B cell (primary cell): ENCODE measurements at regions not wholly inside any gene's neighbourhood (a gene's known extent, or its start where the extent isn't known, plus 50 kb on each side); places are given as distances from the start of the nearest gene placed in this dataset.

Source experiments
- ATAC-seq: fragments of 200-7000 bp; cut with Tn5 transposase; one replicate; pipeline ENCODE4 v1.10.0; 2021; ENCODE audit warnings: low read depth, mild to moderate bottlenecking, moderate number of reproducible peaks, moderate library complexity
- CTCF ChIA-PET: fragments of 350-600 bp; sonication (Branson Sonifier 250); formaldehyde crosslinking; loops from one replicate; lab custom pipeline; 2021; ENCODE audit warnings: antibody characterized with exemption, inconsistent platforms; lab: Charles Lee
- POLR2A ChIA-PET: fragments of 350-600 bp; sonication (Branson Sonifier 250); formaldehyde crosslinking; loops from one replicate; lab custom pipeline; 2021; ENCODE audit warnings: antibody characterized with exemption; lab: Charles Lee
- DNase-seq: peaks from one replicate; pipeline ENCODE4 v3.0.0; 2013
- H2AFZ ChIP-seq: 2 replicates; pipeline ENCODE4 v1.6.1; 2012; ENCODE audit warnings: mild to moderate bottlenecking, low read depth, low read length; ENCODE audit not compliant: insufficient read depth, poor library complexity, severe bottlenecking
- H3K27ac ChIP-seq, 2 donors: 1 replicate in 1 of 2; 2 replicates in 1 of 2; pipeline ENCODE4 v1.5.1; 2012 to 2013; ENCODE audit warnings: low read length in 2 of 2, mild to moderate bottlenecking in 2 of 2, moderate library complexity in 1 of 2
- H3K27me3 ChIP-seq, 4 experiments: fragments of 200-600 bp in 1 of 4; sonication (generic) in 1 of 4; replicated peaks in 1 of 4; 1 replicate in 2 of 4; 2 replicates in 2 of 4; pipeline versions ENCODE4 v1.6.1 to v1.7.0; 2013 to 2016; ENCODE audit warnings: low read length in 3 of 4, mild to moderate bottlenecking in 2 of 4, mixed read lengths in 1 of 4, moderate library complexity in 1 of 4; ENCODE audit not compliant: insufficient read depth in 4 of 4, control insufficient read depth in 3 of 4; ENCODE audit errors: control extremely low read depth in 1 of 4
- H3K36me3 ChIP-seq, 2 experiments: replicated peaks in 1 of 2; 1 replicate in 1 of 2; 2 replicates in 1 of 2; pipeline versions ENCODE4 v1.6.1 to v1.7.1; 2013; ENCODE audit warnings: low read length in 1 of 2; ENCODE audit not compliant: insufficient read depth in 2 of 2, control insufficient read depth in 1 of 2; ENCODE audit errors: control extremely low read depth in 1 of 2, extremely low read depth in 1 of 2
- H3K4me1 ChIP-seq, 2 donors: fragments of 200-600 bp in 1 of 2; sonication (generic) in 1 of 2; 1 replicate in 1 of 2; 2 replicates in 1 of 2; pipeline versions ENCODE4 v1.5.1 to v1.6.1; 2013 to 2017; ENCODE audit warnings: low read length in 2 of 2; ENCODE audit not compliant: control insufficient read depth in 2 of 2, insufficient read depth in 2 of 2
- H3K4me2 ChIP-seq: replicated peaks from 2 replicates; pipeline ENCODE3; 2012; ENCODE audit warnings: mild to moderate bottlenecking, low read depth, low read length; ENCODE audit not compliant: poor library complexity, severe bottlenecking
- H3K4me3 ChIP-seq, 5 experiments: fragments of 200-600 bp in 1 of 5; sonication (generic) in 1 of 5; 1 replicate in 3 of 5; 2 replicates in 2 of 5; pipeline versions ENCODE4 v1.5.1 to v1.7.0; 2011 to 2016; ENCODE audit warnings: low read length in 4 of 5, mild to moderate bottlenecking in 4 of 5, low read depth in 2 of 5, control low read depth in 1 of 5, moderate library complexity in 1 of 5; ENCODE audit not compliant: insufficient read depth in 1 of 5; ENCODE audit errors: control extremely low read depth in 1 of 5, extremely low read depth in 1 of 5
- H3K79me2 ChIP-seq: fragments of 200-600 bp; sonication (generic); one replicate; pipeline ENCODE4 v1.6.0; 2016; ENCODE audit warnings: low read length; ENCODE audit not compliant: control insufficient read depth, insufficient read depth
- H3K9ac ChIP-seq: fragments of 200-600 bp; sonication (generic); 2 replicates; pipeline ENCODE4 v1.6.1; 2017; ENCODE audit warnings: mild to moderate bottlenecking, low read length, moderate library complexity
- H3K9me3 ChIP-seq, 3 donors: one replicate each; pipeline versions ENCODE4 v1.6.1 to v1.7.1; 2013; ENCODE audit warnings: low read length in 2 of 3; ENCODE audit not compliant: control insufficient read depth in 2 of 3, insufficient read depth in 1 of 3; ENCODE audit errors: control extremely low read depth in 1 of 3
- H4K20me1 ChIP-seq: 2 replicates; pipeline ENCODE4 v1.6.0; 2012; ENCODE audit warnings: mild to moderate bottlenecking, low read length; ENCODE audit not compliant: insufficient read depth, control insufficient read depth, poor library complexity, severe bottlenecking
- H3K27ac Mint-ChIP-seq: one replicate; pipeline ENCODE4 v1.8.0; 2021; ENCODE audit warnings: mixed read lengths
- H3K27me3 Mint-ChIP-seq: one replicate; pipeline ENCODE4 v1.8.0; 2021; ENCODE audit warnings: mixed read lengths
- H3K4me1 Mint-ChIP-seq: one replicate; pipeline ENCODE4 v1.8.0; 2021; ENCODE audit warnings: mixed read lengths
- H3K4me3 Mint-ChIP-seq: one replicate; pipeline ENCODE4 v1.8.0; 2021; ENCODE audit warnings: mixed read lengths
- H3K9me3 Mint-ChIP-seq: one replicate; pipeline ENCODE4 v1.8.0; 2022; ENCODE audit warnings: mixed read lengths; ENCODE audit not compliant: insufficient read depth
- CTCF ChIP-seq: fragments of 200-600 bp; IDR thresholded peaks from one replicate; pipeline ENCODE4 v1.8.0; 2022; ENCODE audit warnings: antibody characterized with exemption, mild to moderate bottlenecking
- EZH2 ChIP-seq: IDR thresholded peaks from 2 replicates; pipeline ENCODE4 v1.6.1; 2012; ENCODE audit warnings: borderline replicate concordance, low read depth, mild to moderate bottlenecking, moderate library complexity, low read length; ENCODE audit not compliant: insufficient read depth, poor library complexity, severe bottlenecking
- WGBS: methylation state at CpG from one replicate; pipeline ENCODE4 v1.1.5; 2013; ENCODE audit warnings: missing lambda C conversion rate; ENCODE audit not compliant: insufficient coverage; 5-methylcytosine and 5-hydroxymethylcytosine counted together
- intact Hi-C: fragments of 100-400 bp; cut with micrococcal nuclease; formaldehyde crosslinking; loops from one replicate; pipeline ENCODE4 v1.10.0; 2022

- no peak overlapping the region for H3K9ac ChIP-seq
- Mint-ChIP-seq H3K27me3 (peaks cover 19% of the 10 kb centered on the region), H3K27ac (no peak overlapping the region), H3K9me3 (no peaks in the 10 kb centered on the region), H3K4me3 (no peak overlapping the region), H3K4me1 (no peaks in the 10 kb centered on the region)
- H3K9me3 ChIP-seq = peaks cover 0 to 4% (median 0%) of the 10 kb centered on the region in 3 donors
- no peak overlapping the region for H3K4me3 ChIP-seq
- H3K27me3 ChIP-seq = no peaks in the 10 kb centered on the region
- H3K27ac ChIP-seq = no peak overlapping the region
- no peaks in the 10 kb centered on the region for H3K36me3 ChIP-seq
- no peaks in the 10 kb centered on the region for H3K79me2 ChIP-seq
- no peak overlapping the region for H3K4me2 ChIP-seq
- H2AFZ ChIP-seq = no peak overlapping the region
- ChIA-PET POLR2A (no interaction called here), CTCF (no interaction called here)
- H3K4me1 ChIP-seq = no peaks in the 10 kb centered on the region
- DNase-seq = no peak
- intact Hi-C loops = no loop called here
- no peak for TF ChIP-seq EZH2
- TF ChIP-seq CTCF = no peak
- no CpG with 5 or more reads among the region's 2 CpGs for WGBS
- no peak for ATAC-seq
- H4K20me1 ChIP-seq = no peaks in the 10 kb centered on the region
Observed at GRCh38 chr4:138797646-138798045, 217.9 kb upstream of the NOCT start.

GRCh38 chr4:138796761-138797160 lies 218.8 kb upstream of the NOCT start:
- no peak overlapping the region for H2AFZ ChIP-seq
- Mint-ChIP-seq H3K4me1 (no peaks in the 10 kb centered on the region), H3K27ac (no peak overlapping the region), H3K27me3 (peaks cover 19% of the 10 kb centered on the region), H3K9me3 (no peaks in the 10 kb centered on the region), H3K4me3 (no peak overlapping the region)
- H3K27ac ChIP-seq = no peak overlapping the region
- peaks cover 0 to 4% (median 0%) of the 10 kb centered on the region in 3 donors for H3K9me3 ChIP-seq
- H3K4me2 ChIP-seq = no peak overlapping the region
- ChIA-PET POLR2A (no interaction called here), CTCF (no interaction called here)
- intact Hi-C loops = no loop called here
- H3K36me3 ChIP-seq = no peaks in the 10 kb centered on the region
- H3K9ac ChIP-seq = no peak overlapping the region
- H3K27me3 ChIP-seq = no peaks in the 10 kb centered on the region
- DNase-seq = no peak
- H3K4me3 ChIP-seq = no peak overlapping the region
- WGBS = 93% methylated on average over 9 of the region's 11 CpGs
- H3K4me1 ChIP-seq = no peaks in the 10 kb centered on the region
- no peak for TF ChIP-seq CTCF
- no peak for TF ChIP-seq EZH2
- no peaks in the 10 kb centered on the region for H3K79me2 ChIP-seq
- ATAC-seq = no peak
- H4K20me1 ChIP-seq = no peaks in the 10 kb centered on the region
